HG03558 (cell line): ENCODE measurements at regions not wholly inside any gene's neighbourhood (a gene's known extent, or its start where the extent isn't known, plus 50 kb on each side); places are given as distances from the start of the nearest gene placed in this dataset.
"Not testable (repeated sequence)": the region's sequence is repeated elsewhere in the genome, so short reads cannot be mapped to it uniquely, and the experiment has no call there.

Source experiments
- ATAC-seq: cut with Tn5 transposase; IDR thresholded peaks from one replicate; pipeline ENCODE4 v1.9.1; 2021; ENCODE audit warnings: moderate number of reproducible peaks; ENCODE audit not compliant: unreplicated experiment; ENCODE audit errors: extremely low read depth

DNA sequence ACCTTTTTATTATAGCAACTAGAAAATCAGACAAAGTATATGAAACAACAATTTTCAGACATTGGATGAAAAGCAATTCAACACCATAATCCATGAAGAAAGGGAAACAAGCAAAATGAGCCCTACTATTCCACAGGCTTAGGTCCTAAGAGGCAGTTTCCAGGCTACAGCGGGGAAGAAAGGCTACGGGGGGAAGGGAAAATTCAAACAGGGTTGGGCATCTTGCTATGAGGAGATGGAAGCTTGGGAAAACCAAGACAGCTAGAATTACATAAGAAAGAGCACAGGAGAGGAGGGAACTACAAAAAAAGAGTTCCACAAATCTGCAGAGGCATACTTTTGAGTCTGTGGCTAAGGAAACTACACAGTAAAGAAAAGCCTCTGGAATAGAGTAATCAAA lies 356.0 kb upstream of the CLEC14A start:
- ATAC-seq: no peak

DNA sequence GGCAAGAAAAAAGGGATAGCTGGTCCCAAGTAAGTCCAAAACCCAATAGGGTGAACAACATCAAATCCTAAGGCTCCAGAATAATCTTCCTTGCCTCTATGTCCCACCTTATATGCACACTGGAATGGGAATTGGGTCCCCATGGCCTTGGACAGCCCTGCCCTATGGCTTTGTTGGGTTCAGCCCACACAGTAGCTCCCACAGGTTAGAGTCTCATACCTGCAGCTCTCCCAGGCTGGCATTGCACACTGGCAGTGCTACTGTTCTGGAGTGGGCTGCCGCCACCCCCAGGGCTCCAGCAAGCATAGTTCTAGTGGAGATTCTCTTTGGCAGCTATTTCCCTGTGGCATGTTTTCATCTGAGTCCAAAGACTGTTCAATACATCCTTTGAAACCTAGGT lies 352.4 kb upstream of the CLEC14A start:
- ATAC-seq: no peak

- no peak for ATAC-seq
These were observed 349.6 kb upstream of the CLEC14A start for GRCh38 chr14:38605193-38606114.

GRCh38 chr14:38600572-38600971 lies 344.7 kb upstream of the CLEC14A start:
- ATAC-seq: not testable (repeated sequence)

DNA sequence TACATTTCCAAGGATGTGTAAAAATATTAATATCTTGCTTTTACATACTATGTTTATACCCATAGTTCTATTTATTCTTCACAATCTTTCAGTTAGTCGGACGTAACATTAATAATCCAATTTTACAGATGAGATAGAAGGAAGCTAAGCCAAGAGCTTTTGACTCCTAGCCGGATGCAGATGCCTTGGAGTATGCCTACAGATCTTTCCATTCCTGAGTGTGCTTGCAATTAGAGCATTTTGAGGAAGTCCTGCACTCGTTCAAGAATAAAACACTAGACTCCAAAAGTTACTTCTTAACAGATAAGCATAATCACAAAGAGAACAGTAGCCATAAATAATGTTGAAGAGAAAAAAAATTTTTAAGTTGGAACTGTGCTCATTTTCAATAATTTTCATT lies 337.6 kb upstream of the CLEC14A start:
- no peak for ATAC-seq

DNA sequence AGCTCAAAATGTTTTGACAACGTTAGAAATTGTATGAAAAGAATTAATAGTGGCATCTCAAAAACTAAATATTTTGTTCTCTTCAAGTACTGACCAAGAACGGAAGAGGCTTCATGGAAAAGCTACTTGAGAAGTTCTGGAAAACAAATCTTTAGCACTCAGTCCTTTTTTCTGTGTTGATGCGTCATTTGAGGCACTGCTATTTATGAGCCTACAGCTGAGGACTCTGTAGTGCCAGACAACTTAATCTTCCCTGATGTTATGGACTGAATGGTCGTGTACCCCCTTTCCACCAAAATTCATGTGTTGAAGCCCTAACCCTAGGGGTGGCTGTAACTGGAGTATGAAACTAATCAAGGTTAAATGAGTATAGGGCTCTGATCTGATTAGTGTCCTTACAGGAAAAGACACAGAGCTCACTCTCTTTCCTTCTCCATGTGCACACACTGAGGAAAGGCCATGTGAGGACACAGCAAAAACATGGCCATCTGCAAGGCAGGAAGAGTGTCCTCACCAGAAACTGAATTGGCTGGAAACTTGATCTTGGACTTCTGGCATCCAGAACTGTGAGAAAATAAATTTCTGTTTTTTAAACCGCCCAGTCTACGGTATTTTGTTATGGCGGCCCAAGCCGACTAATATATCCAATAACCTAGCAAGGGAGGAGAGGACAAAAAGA lies 337.0 kb upstream of the CLEC14A start:
- no peak for ATAC-seq

GRCh38 chr14:38589747-38590350 lies 334.0 kb upstream of the CLEC14A start:
- no peak for ATAC-seq

GRCh38 chr14:38583471-38583870 lies 327.6 kb upstream of the CLEC14A start:
- no peak for ATAC-seq

- no peak for ATAC-seq
These were observed 322.4 kb upstream of the CLEC14A start for GRCh38 chr14:38578278-38578681.

DNA sequence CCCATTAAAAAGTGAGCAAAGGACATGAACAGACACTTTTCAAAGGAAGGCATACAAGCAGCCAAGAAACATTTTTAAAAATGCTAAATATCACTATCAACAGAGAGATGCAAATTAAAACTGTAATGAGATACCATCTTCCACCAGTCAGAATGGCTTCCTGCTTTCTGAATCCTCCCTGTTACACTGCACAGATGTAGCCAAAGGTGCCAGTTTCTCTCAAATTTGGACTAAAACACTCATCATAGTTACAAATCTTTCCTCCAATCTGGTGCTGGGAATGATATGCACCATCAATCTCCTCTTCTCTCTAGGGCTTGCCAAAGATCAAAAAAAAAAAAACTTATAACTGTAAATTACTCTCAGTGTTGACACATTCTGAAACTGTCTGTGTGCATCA lies 311.8 kb upstream of the CLEC14A start:
- no peak for ATAC-seq

DNA sequence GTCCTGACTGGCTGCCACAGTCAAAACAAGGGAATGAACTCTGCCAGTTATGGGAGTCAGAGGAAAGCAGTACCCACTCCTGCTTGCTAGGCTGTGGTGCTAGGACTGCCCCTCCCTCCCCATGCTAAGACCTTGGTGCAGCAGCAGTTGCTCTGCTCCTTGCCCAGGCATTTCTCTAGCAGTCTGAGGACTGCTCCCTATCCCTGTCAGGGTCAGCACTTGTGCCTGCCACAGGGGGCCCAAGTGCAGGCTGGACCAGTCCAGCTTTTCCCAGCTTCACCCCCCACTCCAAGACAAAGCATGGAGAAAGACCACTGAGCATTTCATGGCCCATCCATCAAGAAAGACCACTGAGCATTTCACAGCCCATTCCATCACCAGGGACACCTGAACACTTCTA lies 305.8 kb upstream of the CLEC14A start:
- no peak for ATAC-seq

GRCh38 chr14:38559711-38560110 lies 303.8 kb upstream of the CLEC14A start:
- ATAC-seq: no peak

- ATAC-seq: not testable (repeated sequence)
These were observed 301.5 kb upstream of the CLEC14A start for GRCh38 chr14:38557391-38557790.

- no peak for ATAC-seq
These were observed 300.4 kb upstream of the CLEC14A start for GRCh38 chr14:38556252-38556651.

DNA sequence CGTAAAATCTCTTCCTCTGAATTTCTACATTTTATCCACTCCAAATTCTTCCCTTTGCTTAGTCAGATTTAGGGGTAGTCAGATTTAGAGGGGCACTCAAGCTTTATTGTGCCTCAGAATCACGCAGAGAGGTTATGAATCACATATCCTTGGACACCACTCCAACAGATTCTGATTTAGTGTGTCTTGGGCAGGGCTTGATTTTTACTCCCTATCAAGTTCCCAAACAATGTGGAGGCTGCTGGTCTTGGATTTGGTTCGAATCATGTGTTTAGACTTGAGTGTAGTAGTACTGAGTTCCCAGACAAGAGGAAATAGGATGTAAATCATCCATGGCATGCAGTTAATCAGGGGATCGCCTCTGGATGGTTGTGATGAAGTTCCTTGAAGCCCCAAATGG lies 298.1 kb upstream of the CLEC14A start:
- no peak for ATAC-seq

GRCh38 chr14:38553586-38553985 lies 297.7 kb upstream of the CLEC14A start:
- no peak for ATAC-seq

DNA sequence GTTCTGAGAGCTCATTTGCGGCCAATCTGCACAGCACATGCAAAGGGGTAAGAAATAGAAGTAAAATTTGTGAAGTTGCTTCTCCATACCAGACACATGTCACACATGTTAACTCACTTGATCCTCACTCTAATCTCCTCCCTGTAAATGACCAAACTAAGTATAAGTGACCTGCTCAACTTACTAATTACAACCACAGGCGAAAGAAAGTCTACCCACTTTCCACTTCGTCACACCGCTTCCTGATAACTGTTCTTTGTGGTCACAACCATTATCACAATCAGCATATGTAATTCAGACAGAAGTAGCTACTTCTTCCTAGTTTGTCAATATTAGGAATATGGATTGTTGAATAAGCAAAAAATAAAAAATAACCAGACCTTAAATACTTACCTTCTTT lies 293.7 kb upstream of the CLEC14A start:
- ATAC-seq: no peak

DNA sequence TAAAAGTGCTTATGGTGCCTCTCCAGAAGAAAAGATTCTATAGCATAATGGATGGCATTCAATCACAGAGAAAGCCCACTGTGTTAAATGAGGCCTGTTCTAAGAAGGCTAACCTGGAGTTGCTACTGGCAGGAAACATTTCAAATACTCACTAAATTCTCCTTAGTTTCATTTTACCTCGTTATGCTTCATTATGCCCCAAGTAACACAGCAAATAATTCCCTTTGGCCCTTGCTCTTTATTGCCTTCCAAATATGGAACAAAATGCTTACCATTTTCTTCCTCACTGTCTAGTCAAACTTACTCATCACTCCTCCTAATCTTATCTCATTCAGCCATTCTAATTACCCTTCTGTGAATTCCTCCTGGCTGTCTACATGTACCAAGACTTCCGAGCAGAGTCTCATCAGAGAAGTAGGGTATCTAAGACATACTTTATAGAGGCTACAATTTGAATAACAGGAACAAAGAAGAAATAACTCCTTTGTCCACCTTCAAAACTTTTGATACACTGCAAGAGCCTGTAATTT lies 292.1 kb upstream of the CLEC14A start:
- no peak for ATAC-seq

DNA sequence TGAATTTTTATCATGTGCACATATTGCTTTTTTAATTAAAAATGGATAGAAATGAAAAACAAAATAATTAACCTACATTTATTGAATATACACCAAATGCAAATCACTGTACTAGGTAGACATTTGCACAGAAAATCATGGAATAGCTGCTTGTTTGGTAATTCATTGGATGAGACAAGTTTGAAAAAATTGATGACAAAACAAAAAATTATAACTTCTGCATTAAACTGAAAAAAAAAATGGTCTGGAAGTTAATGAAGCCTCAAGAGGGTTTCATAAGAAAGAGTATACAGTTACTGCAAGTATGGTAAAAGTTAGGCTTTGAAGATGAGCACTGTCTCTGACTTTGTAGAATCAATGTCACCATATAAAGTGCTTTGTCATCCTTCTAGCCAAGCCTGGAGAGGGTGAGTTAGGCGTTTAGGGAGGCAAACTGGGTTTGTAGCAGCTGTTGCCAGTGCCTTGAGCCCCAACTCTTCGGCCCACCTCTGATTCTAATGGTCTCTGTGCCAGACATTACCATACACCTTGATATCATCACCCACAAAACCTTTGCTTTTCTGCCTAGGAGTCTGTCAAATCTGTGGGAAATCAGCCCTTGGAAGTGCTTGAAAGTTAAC lies 291.1 kb upstream of the CLEC14A start:
- ATAC-seq: no peak

GRCh38 chr14:38544776-38545175 lies 288.9 kb upstream of the CLEC14A start:
- ATAC-seq: no peak

DNA sequence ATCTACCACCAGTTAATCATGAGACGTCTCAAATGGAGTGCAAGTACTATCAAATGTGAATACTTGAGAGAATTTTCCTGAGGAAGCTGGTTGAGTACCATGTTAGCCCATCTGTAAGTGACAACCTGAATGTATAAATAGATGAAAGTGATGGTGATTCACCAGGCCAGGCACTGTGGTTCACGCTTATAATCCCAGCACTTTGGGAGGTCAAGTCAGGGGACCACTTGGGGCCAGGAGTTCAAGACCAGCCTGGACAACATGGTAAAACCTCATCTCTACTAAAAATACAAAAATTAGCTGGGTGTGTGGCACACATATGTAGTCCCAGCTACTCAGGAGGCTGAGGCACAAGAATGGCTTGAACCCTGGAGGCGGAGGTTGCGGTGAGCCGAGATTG lies 288.0 kb upstream of the CLEC14A start:
- ATAC-seq: not testable (repeated sequence)
